OCI-LY3 (cell line): ENCODE measurements at regions not wholly inside any gene's neighbourhood (a gene's known extent, or its start where the extent isn't known, plus 50 kb on each side); places are given as distances from the start of the nearest gene placed in this dataset.

Source experiments
- EZH2phosphoT487 ChIP-seq: fragments of 200-600 bp; shearing (Covaris generic); IDR thresholded peaks from 2 replicates; pipeline ENCODE4 v1.6.1; 2018; ENCODE audit warnings: antibody characterized with exemption, mixed run types, low read depth
- TF ChIP-seq, protein P1 (sequence below): fragments of 200-600, 300-600 bp; sonication (generic); IDR thresholded peaks from 2 replicates; pipeline ENCODE4 v1.5.1; 2014; ENCODE audit warnings: antibody characterized with exemption, low read length, low read depth

DNA sequence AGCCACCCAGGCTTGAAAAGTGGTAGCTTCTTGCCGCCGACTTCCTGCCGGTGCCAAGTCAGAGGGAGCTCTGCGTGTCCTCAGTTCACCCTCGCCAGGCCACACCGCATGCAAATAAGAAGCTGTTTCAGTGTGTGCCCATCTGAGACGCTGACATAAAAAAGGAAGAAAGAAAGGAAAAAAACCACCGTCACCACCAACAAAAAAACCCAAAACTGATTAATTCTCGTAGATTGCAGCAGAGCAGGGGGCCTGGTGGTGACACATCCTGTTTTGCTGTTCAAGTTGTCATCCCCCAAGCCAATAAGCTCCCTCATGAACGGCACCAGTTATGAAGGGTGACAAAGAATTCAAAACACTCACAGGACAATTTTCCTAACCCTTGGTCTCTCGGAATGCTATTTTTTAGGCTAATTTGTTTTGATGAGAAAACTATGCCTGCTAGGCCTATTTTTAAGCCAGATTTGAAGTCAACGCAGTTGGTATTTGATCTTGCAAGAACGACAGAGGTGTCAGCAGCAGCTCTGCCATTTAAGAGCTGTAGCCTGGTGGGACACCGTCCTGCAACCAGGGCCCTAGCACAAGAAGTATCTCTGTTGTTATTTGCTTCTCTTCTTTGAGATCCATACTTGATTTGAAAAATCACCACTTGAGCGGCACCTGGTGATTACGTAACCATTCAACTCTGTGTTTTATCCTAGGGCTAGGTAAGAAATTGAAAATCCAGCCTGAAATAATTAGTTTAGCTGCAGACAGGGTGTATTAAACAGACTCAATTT, 145.6 kb downstream of the PFKFB3 start:
- TF ChIP-seq, protein P1, sequence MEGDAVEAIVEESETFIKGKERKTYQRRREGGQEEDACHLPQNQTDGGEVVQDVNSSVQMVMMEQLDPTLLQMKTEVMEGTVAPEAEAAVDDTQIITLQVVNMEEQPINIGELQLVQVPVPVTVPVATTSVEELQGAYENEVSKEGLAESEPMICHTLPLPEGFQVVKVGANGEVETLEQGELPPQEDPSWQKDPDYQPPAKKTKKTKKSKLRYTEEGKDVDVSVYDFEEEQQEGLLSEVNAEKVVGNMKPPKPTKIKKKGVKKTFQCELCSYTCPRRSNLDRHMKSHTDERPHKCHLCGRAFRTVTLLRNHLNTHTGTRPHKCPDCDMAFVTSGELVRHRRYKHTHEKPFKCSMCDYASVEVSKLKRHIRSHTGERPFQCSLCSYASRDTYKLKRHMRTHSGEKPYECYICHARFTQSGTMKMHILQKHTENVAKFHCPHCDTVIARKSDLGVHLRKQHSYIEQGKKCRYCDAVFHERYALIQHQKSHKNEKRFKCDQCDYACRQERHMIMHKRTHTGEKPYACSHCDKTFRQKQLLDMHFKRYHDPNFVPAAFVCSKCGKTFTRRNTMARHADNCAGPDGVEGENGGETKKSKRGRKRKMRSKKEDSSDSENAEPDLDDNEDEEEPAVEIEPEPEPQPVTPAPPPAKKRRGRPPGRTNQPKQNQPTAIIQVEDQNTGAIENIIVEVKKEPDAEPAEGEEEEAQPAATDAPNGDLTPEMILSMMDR = no peak
- no peak for TF ChIP-seq EZH2phosphoT487
